K562 (cell line): ENCODE measurements at regions not wholly inside any gene's neighbourhood (a gene's known extent, or its start where the extent isn't known, plus 50 kb on each side); places are given as distances from the start of the nearest gene placed in this dataset.

ENCODE experiments used
- ADNP ChIP-seq: fragments of 200-800 bp; sonication (Bioruptor generic); IDR thresholded peaks from 2 replicates; pipeline ENCODE4 v1.6.1; 2016; ENCODE audit warnings: missing genetic modification characterization, missing compliant biosample characterization
- ATF7 ChIP-seq: fragments of 450-650 bp; IDR thresholded peaks from 2 replicates; pipeline ENCODE4 v1.7.1; 2014; ENCODE audit warnings: mild to moderate bottlenecking, moderate library complexity
- CBFA2T3 ChIP-seq: fragments of 450-650 bp; IDR thresholded peaks from 2 replicates; pipeline ENCODE4 v1.6.1; 2017
- FOXM1 ChIP-seq, 2 experiments: fragments of 450-650 bp in 1 of 2; sonication (generic) in 1 of 2; formaldehyde crosslinking in 1 of 2; IDR thresholded peaks; 2 replicates each; pipeline versions ENCODE4 v1.6.1 to v1.9.0; 2017 to 2022; ENCODE audit warnings: low read depth in 2 of 2, mild to moderate bottlenecking in 2 of 2, missing genetic modification reagents in 1 of 2, moderate library complexity in 1 of 2
- HDAC1 ChIP-seq, 2 experiments: fragments of 450-650 bp; IDR thresholded peaks; 2 replicates each; pipeline ENCODE4 v1.6.1; 2016 to 2017; ENCODE audit warnings: inconsistent platforms in 1 of 2, mild to moderate bottlenecking in 1 of 2, moderate library complexity in 1 of 2
- HMG20B ChIP-seq: fragments of 250-450 bp; sonication (Bioruptor Pico); IDR thresholded peaks from 2 replicates; pipeline ENCODE4 v1.5.0; 2021; ENCODE audit warnings: mild to moderate bottlenecking
- HOMEZ ChIP-seq: fragments of 250-450 bp; sonication (Bioruptor Pico); IDR thresholded peaks from 2 replicates; pipeline ENCODE4 v1.4.0; 2020; ENCODE audit warnings: mild to moderate bottlenecking, moderate library complexity
- ILK ChIP-seq: fragments of 450-650 bp; IDR thresholded peaks from 2 replicates; pipeline ENCODE4 v1.6.1; 2016; ENCODE audit warnings: missing genetic modification characterization, low read depth, mild to moderate bottlenecking, missing compliant biosample characterization, moderate library complexity, borderline replicate concordance
- IRF2 ChIP-seq: sonication (generic); formaldehyde crosslinking; IDR thresholded peaks from 2 replicates; pipeline ENCODE4 v1.8.1; 2022; ENCODE audit warnings: mild to moderate bottlenecking, missing genetic modification reagents
- KDM1A ChIP-seq, 2 experiments: fragments of 450-650 bp; IDR thresholded peaks; 2 replicates each; pipeline ENCODE4 v1.6.1; 2016; ENCODE audit warnings: mild to moderate bottlenecking in 2 of 2
- MEIS2 ChIP-seq: fragments of 450-650 bp; IDR thresholded peaks from 2 replicates; pipeline ENCODE4 v1.6.1; 2014; ENCODE audit warnings: mild to moderate bottlenecking; ENCODE audit not compliant: partially characterized antibody
- MYC ChIP-seq, 2 experiments: fragments of 250-450 bp in 1 of 2; sonication (Bioruptor Pico) in 1 of 2; IDR thresholded peaks; 2 replicates each; pipeline versions ENCODE4 v1.5.1 to v1.6.1; 2012 to 2021; ENCODE audit warnings: low read depth in 2 of 2, borderline replicate concordance in 1 of 2, improper control_type of control experiment in 1 of 2, low read length in 1 of 2, mild to moderate bottlenecking in 1 of 2, moderate library complexity in 1 of 2
- NR4A1 ChIP-seq, 2 experiments: fragments of 250-450 bp in 1 of 2; fragments of 450-650 bp in 1 of 2; sonication (Bioruptor Pico) in 1 of 2; IDR thresholded peaks; 2 replicates each; pipeline versions ENCODE4 v1.4.0 to v1.6.1; 2016 to 2020; ENCODE audit warnings: mild to moderate bottlenecking in 2 of 2, missing compliant biosample characterization in 1 of 2, missing genetic modification characterization in 1 of 2, moderate library complexity in 1 of 2
- POLR2B ChIP-seq: fragments of 450-650 bp; IDR thresholded peaks from 2 replicates; pipeline ENCODE4 v1.6.1; 2018; ENCODE audit warnings: low read depth; ENCODE audit not compliant: partially characterized antibody
- SMARCA5 ChIP-seq: fragments of 450-650 bp; IDR thresholded peaks from 2 replicates; pipeline ENCODE4 v1.6.1; 2016
- STAT6 ChIP-seq: sonication (generic); formaldehyde crosslinking; IDR thresholded peaks from 2 replicates; pipeline ENCODE4 v1.8.1; 2023; ENCODE audit warnings: mild to moderate bottlenecking, missing genetic modification reagents
- TRIM24 ChIP-seq, 2 experiments: fragments of 450-650 bp; IDR thresholded peaks; 2 replicates each; pipeline ENCODE4 v1.6.1; 2016
- ZFP30 ChIP-seq: fragments of 250-450 bp; sonication (Bioruptor Pico); IDR thresholded peaks from 2 replicates; pipeline ENCODE4 v1.8.0; 2022; ENCODE audit warnings: moderate library complexity, mild to moderate bottlenecking, inconsistent platforms, borderline replicate concordance
- ZKSCAN3 ChIP-seq: fragments of 250-450 bp; sonication (Bioruptor Pico); IDR thresholded peaks from 2 replicates; pipeline ENCODE4 v1.4.0; 2020
- ZNF217 ChIP-seq: sonication (generic); formaldehyde crosslinking; IDR thresholded peaks from 2 replicates; pipeline ENCODE4 v1.8.0; 2022; ENCODE audit warnings: mild to moderate bottlenecking, missing genetic modification reagents
- ZNF347 ChIP-seq: fragments of 450-650 bp; formaldehyde crosslinking; IDR thresholded peaks from 2 replicates; pipeline ENCODE4 v1.4.0; 2020; ENCODE audit warnings: low read depth, mild to moderate bottlenecking, moderate library complexity
- ZNF395 ChIP-seq: fragments of 200-800 bp; sonication (Bioruptor generic); IDR thresholded peaks from 2 replicates; pipeline ENCODE4 v1.6.1; 2017; ENCODE audit warnings: missing genetic modification characterization, missing compliant biosample characterization
- ZNF431 ChIP-seq: sonication (generic); formaldehyde crosslinking; IDR thresholded peaks from 2 replicates; pipeline ENCODE4 v1.8.0; 2022; ENCODE audit warnings: mild to moderate bottlenecking, missing genetic modification reagents
- ZNF780A ChIP-seq: fragments of 250-450 bp; sonication (Bioruptor Pico); IDR thresholded peaks from 2 replicates; pipeline ENCODE4 v1.5.0; 2021; ENCODE audit warnings: mild to moderate bottlenecking

- TF ChIP-seq HOMEZ, result no peak
- no peak for TF ChIP-seq HMG20B (CRISPR knock-in tag)
- TF ChIP-seq ZNF347 (CRISPR knock-in tag), result no peak
- no peak for TF ChIP-seq MYC (IDR thresholded peaks at IDR 0.05; ENCODE audit: low read depth, low read length)
- TF ChIP-seq MYC (CRISPR knock-in tag; IDR thresholded peaks at IDR 0.05; ENCODE audit: borderline replicate concordance, low read depth), result no peak
- no peak for TF ChIP-seq IRF2
- TF ChIP-seq ILK (tag), result no peak
- TF ChIP-seq MEIS2, result no peak
- TF ChIP-seq ZNF395 (CRISPR knock-in tag), result no peak
- no peak for TF ChIP-seq ZFP30 (CRISPR knock-in tag)
- no peak for TF ChIP-seq STAT6 (CRISPR knock-in tag)
- TF ChIP-seq CBFA2T3, result peak; percentile 55
- no peak for TF ChIP-seq ZNF780A (CRISPR knock-in tag)
- TF ChIP-seq TRIM24 (IDR thresholded peaks at IDR 0.05), result no peak
- TF ChIP-seq HDAC1 (IDR thresholded peaks at IDR 0.05), result 0 out of 4 replicates have a peak, but pooled peaks of 1 of the 2 experiments have one; percentile 18
- TF ChIP-seq NR4A1 (CRISPR knock-in tag; IDR thresholded peaks at IDR 0.05), result no peak
- no peak for TF ChIP-seq NR4A1 (tag; IDR thresholded peaks at IDR 0.05)
- TF ChIP-seq ATF7, result peak; percentile 75
- TF ChIP-seq SMARCA5, result peak; percentile 72; the same call in 1 of the 2 replicates
- TF ChIP-seq KDM1A (IDR thresholded peaks at IDR 0.05), result peak; percentile 73 to 74; a peak in 3 of 4 replicates
- no peak for TF ChIP-seq ZNF217 (CRISPR knock-in tag)
- no peak for TF ChIP-seq POLR2B
- no peak for TF ChIP-seq ZKSCAN3
- TF ChIP-seq ADNP (tag), result no peak
- TF ChIP-seq ZNF431, result no peak
- no peak for TF ChIP-seq FOXM1 (IDR thresholded peaks at IDR 0.05; ENCODE audit: low read depth)
- TF ChIP-seq FOXM1 (CRISPR knock-in tag; IDR thresholded peaks at IDR 0.05; ENCODE audit: low read depth), result no peak
Observed at GRCh38 chr2:38509314-38509946, 93.3 kb downstream of the HNRNPLL start (continued).
